Neural cell (in vitro differentiated cells): ENCODE measurements at regions not wholly inside any gene's neighbourhood (a gene's known extent, or its start where the extent isn't known, plus 50 kb on each side); places are given as distances from the start of the nearest gene placed in this dataset.

Source experiments
- H2AFZ ChIP-seq: fragments of 200-600, 300-800 bp; sonication (generic), shearing (Covaris generic); 2 replicates; pipeline ENCODE4 v1.6.0; 2014; ENCODE audit warnings: low read depth, mild to moderate bottlenecking, antibody characterized with exemption, low read length, moderate library complexity
- H3F3A ChIP-seq: fragments of 200-600 bp; shearing (Covaris generic); 2 replicates; pipeline ENCODE4 v1.6.1; 2016; ENCODE audit warnings: mild to moderate bottlenecking, moderate library complexity, mixed read lengths, antibody characterized with exemption, low read length; ENCODE audit not compliant: insufficient read depth, poor library complexity, severe bottlenecking
- H3K27ac ChIP-seq: fragments of 200-600, 300-800 bp; sonication (generic), shearing (Covaris generic); 2 replicates; pipeline ENCODE4 v1.5.1; 2014; ENCODE audit warnings: mild to moderate bottlenecking, low read length, moderate library complexity
- H3K27me3 ChIP-seq: fragments of 300-800, 200-600 bp; sonication (generic), shearing (Covaris generic); 2 replicates; pipeline ENCODE4 v1.6.0; 2014; ENCODE audit warnings: mild to moderate bottlenecking, low read depth, low read length, moderate library complexity; ENCODE audit not compliant: insufficient read depth
- H3K36me3 ChIP-seq: fragments of 300-800, 200-600 bp; sonication (generic), shearing (Covaris generic); 2 replicates; pipeline ENCODE4 v1.5.1; 2014; ENCODE audit warnings: mild to moderate bottlenecking, antibody characterized with exemption, low read length, moderate library complexity; ENCODE audit not compliant: insufficient read depth
- H3K4me2 ChIP-seq: fragments of 300-800, 200-600 bp; sonication (generic), shearing (Covaris generic); 2 replicates; pipeline ENCODE4 v1.6.0; 2014; ENCODE audit warnings: mild to moderate bottlenecking, low read length
- H3K4me3 ChIP-seq: fragments of 300-800, 200-600 bp; sonication (generic), shearing (Covaris generic); 2 replicates; pipeline ENCODE4 v1.5.1; 2014; ENCODE audit warnings: mild to moderate bottlenecking, low read length, moderate library complexity
- H3K79me2 ChIP-seq: fragments of 200-600 bp; shearing (Covaris generic); replicated peaks from 2 replicates; pipeline ENCODE4 v1.6.0; 2014; ENCODE audit warnings: mild to moderate bottlenecking, low read length, moderate library complexity; ENCODE audit not compliant: insufficient read depth
- H3K9ac ChIP-seq: fragments of 300-800, 200-600 bp; sonication (generic), shearing (Covaris generic); 2 replicates; pipeline ENCODE4 v1.6.1; 2016; ENCODE audit warnings: mild to moderate bottlenecking, low read length, mixed read lengths
- H3K9me2 ChIP-seq: fragments of 200-600 bp; shearing (Covaris generic); 2 replicates; pipeline ENCODE4 v1.6.1; 2016; ENCODE audit warnings: mild to moderate bottlenecking, low read length, mixed read lengths; ENCODE audit not compliant: insufficient read depth
- H3K9me3 ChIP-seq: fragments of 200-600, 300-800 bp; sonication (generic), shearing (Covaris generic); 2 replicates; pipeline ENCODE4 v1.6.1; 2016; ENCODE audit warnings: mild to moderate bottlenecking, mixed run types, low read length, moderate library complexity, mixed read lengths
- H4K20me1 ChIP-seq: fragments of 200-600 bp; shearing (Covaris generic); 2 replicates; pipeline ENCODE4 v1.6.1; 2016; ENCODE audit warnings: mild to moderate bottlenecking, mixed run types; ENCODE audit not compliant: insufficient read depth
- CTCF ChIP-seq: fragments of 450-650 bp; IDR thresholded peaks from 2 replicates; pipeline ENCODE4 v1.5.1; 2014; ENCODE audit warnings: antibody characterized with exemption, mild to moderate bottlenecking, moderate library complexity; ENCODE audit not compliant: poor library complexity, severe bottlenecking
- EP300 ChIP-seq: fragments of 450-650 bp; conservative IDR thresholded peaks from 2 replicates; pipeline ENCODE4 v1.6.1; 2014; ENCODE audit warnings: antibody characterized with exemption, mild to moderate bottlenecking, moderate library complexity; ENCODE audit not compliant: poor library complexity, severe bottlenecking
- EZH2 ChIP-seq: fragments of 200-600, 300-800 bp; shearing (Covaris generic), sonication (generic); IDR thresholded peaks from 2 replicates; pipeline ENCODE4 v1.6.1; 2014; ENCODE audit warnings: antibody characterized with exemption, low read length, borderline replicate concordance, mild to moderate bottlenecking; ENCODE audit not compliant: insufficient read depth, poor library complexity, severe bottlenecking
- MXI1 ChIP-seq: fragments of 450-650 bp; conservative IDR thresholded peaks from 2 replicates; pipeline ENCODE4 v1.6.1; 2014; ENCODE audit warnings: antibody characterized with exemption, mild to moderate bottlenecking; ENCODE audit not compliant: poor library complexity, severe bottlenecking
- POLR2AphosphoS5 ChIP-seq: IDR thresholded peaks from 2 replicates; pipeline ENCODE4 v1.6.1; 2012
- RAD21 ChIP-seq: fragments of 450-650 bp; conservative IDR thresholded peaks from 2 replicates; pipeline ENCODE4 v1.6.1; 2014; ENCODE audit warnings: antibody characterized with exemption, mild to moderate bottlenecking, moderate library complexity
- REST ChIP-seq: IDR thresholded peaks from 2 replicates; pipeline ENCODE4 v1.6.1; 2012; ENCODE audit warnings: borderline replicate concordance
- SMC3 ChIP-seq: fragments of 450-650 bp; conservative IDR thresholded peaks from 2 replicates; pipeline ENCODE4 v1.6.1; 2014; ENCODE audit warnings: antibody characterized with exemption, mild to moderate bottlenecking, moderate library complexity; ENCODE audit not compliant: poor library complexity
- TAF1 ChIP-seq: IDR thresholded peaks from 2 replicates; pipeline ENCODE4 v1.6.1; 2012; ENCODE audit warnings: low read depth

DNA sequence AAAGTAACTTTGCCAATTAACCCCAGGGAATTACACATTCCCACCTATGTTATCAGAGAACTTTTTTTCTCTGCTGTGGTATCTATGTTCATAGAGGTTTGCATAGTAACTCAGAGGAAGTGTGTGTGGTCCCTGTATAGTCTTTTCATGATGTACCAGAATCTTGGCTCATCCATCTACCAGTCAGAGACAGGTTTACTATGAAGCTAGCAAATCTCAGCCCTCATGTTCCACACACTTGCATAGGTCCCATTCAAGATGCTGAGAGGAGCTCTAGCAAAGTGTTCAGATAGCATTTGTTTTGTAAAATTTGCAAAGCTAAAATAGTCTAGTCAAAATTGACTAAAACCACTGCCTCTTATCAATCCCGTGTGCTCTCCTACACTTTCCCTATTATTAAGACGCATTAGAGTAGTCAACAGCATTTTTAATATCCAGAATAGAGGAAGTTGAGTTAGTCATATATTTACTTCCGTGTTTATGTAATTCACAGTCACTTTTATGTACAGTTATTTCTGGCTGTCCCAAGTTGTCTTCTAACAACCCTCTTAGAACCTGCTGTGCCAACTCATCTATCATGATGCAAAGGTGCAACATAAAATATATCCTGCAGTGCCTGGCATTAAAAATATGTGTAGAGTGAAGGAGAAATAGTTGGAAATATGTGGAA lies 184.2 kb downstream of the FAM76B start:
- H3K9ac ChIP-seq, result no peak overlapping the region
- no peak overlapping the region for H2AFZ ChIP-seq
- H3K9me2 ChIP-seq, result no peaks in the 10 kb centered on the region
- no peaks in the 10 kb centered on the region for H3K36me3 ChIP-seq
- H3K79me2 ChIP-seq, result no peaks in the 10 kb centered on the region
- no peak overlapping the region for H3K4me2 ChIP-seq
- H3K9me3 ChIP-seq, result no peaks in the 10 kb centered on the region
- no peaks in the 10 kb centered on the region for H4K20me1 ChIP-seq
- H3K4me3 ChIP-seq, result no peak overlapping the region
- no peaks in the 10 kb centered on the region for H3F3A ChIP-seq
- TF ChIP-seq EZH2 (no peak), MXI1 (no peak), REST (no peak), SMC3 (no peak)
- H3K27ac ChIP-seq, result no peak overlapping the region
- H3K27me3 ChIP-seq, result no peaks in the 10 kb centered on the region

GRCh38 chr11:95599959-95600586 lies 189.5 kb downstream of the FAM76B start:
- Histone ChIP-seq H3K4me3 (no peak overlapping the region), H4K20me1 (no peaks in the 10 kb centered on the region), H3K9me3 (no peaks in the 10 kb centered on the region), H3K9me2 (no peaks in the 10 kb centered on the region), H3K27me3 (no peaks in the 10 kb centered on the region), H3K36me3 (no peaks in the 10 kb centered on the region), H3K79me2 (no peaks in the 10 kb centered on the region), H3F3A (no peaks in the 10 kb centered on the region), H2AFZ (no peak overlapping the region), H3K27ac (no peak overlapping the region), H3K4me2 (no peak overlapping the region), H3K9ac (no peak overlapping the region)
- TF ChIP-seq MXI1 (no peak), EZH2 (no peak), EP300 (no peak), CTCF (no peak), POLR2AphosphoS5 (no peak), SMC3 (no peak), TAF1 (no peak), RAD21 (no peak), REST (no peak)
